Lung (tissue), 11 donors: ENCODE measurements at regions not wholly inside any gene's neighbourhood (a gene's known extent, or its start where the extent isn't known, plus 50 kb on each side); places are given as distances from the start of the nearest gene placed in this dataset.
A peak's percentile ranks its signal among the peaks of the same experiment; 100 is the strongest.

Experiments used
- ATAC-seq: fragments of 200-7000 bp; cut with Tn5 transposase; one replicate; pipeline ENCODE4 v1.9.1; 2020; ENCODE audit warnings: moderate number of reproducible peaks; ENCODE audit not compliant: insufficient read depth, low FRiP score
- DNase-seq, 3 donors: peaks; one replicate each; pipeline ENCODE4 v3.0.0-alpha.2; 2013 to 2017
- H3K27ac ChIP-seq, 2 donors: one replicate each; pipeline ENCODE4 v1.5.1; 2013; ENCODE audit warnings: mild to moderate bottlenecking in 2 of 2, moderate library complexity in 2 of 2, control low read depth in 1 of 2, inconsistent platforms in 1 of 2, low read depth in 1 of 2, low read length in 1 of 2
- H3K27me3 ChIP-seq, 3 donors: one replicate each; pipeline ENCODE4 v1.5.1; 2013; ENCODE audit warnings: low read length in 2 of 3; ENCODE audit not compliant: control insufficient read depth in 3 of 3, insufficient read depth in 3 of 3
- H3K36me3 ChIP-seq, 4 donors: one replicate each; pipeline ENCODE4 v1.5.1; 2013; ENCODE audit warnings: low read length in 4 of 4, mild to moderate bottlenecking in 1 of 4, moderate library complexity in 1 of 4; ENCODE audit not compliant: control insufficient read depth in 4 of 4, insufficient read depth in 4 of 4
- H3K4me1 ChIP-seq, 5 donors: one replicate each; pipeline ENCODE4 v1.5.1; 2013; ENCODE audit warnings: low read length in 5 of 5, mild to moderate bottlenecking in 2 of 5, moderate library complexity in 1 of 5; ENCODE audit not compliant: control insufficient read depth in 5 of 5, insufficient read depth in 5 of 5
- H3K4me3 ChIP-seq: one replicate; pipeline ENCODE4 v1.5.1; 2013; ENCODE audit warnings: mild to moderate bottlenecking, control low read depth, moderate library complexity
- H3K9ac ChIP-seq, 2 donors: one replicate each; pipeline ENCODE4 v1.5.1; 2013; ENCODE audit warnings: low read length in 2 of 2, control low read depth in 1 of 2; ENCODE audit not compliant: insufficient read depth in 1 of 2
- H3K9me3 ChIP-seq, 4 donors: one replicate each; pipeline ENCODE4 v1.5.1; 2013; ENCODE audit warnings: low read length in 3 of 4, mild to moderate bottlenecking in 1 of 4, moderate library complexity in 1 of 4; ENCODE audit not compliant: control insufficient read depth in 4 of 4, insufficient read depth in 3 of 4
- CTCF ChIP-seq: IDR thresholded peaks from 2 replicates; pipeline ENCODE4 v1.5.1; 2012; ENCODE audit warnings: mild to moderate bottlenecking; ENCODE audit errors: control extremely low read depth, extremely low read depth
- WGBS, 2 donors: extraction: QIAGEN DNeasy Blood & Tissue Kit; methylation state at CpG; one replicate each; pipeline ENCODE4 v1.1.7; 2013; 5-methylcytosine and 5-hydroxymethylcytosine counted together
- donor health status: control.
- donor health status: control.
- donor health status: Bipolar disorder and iron deficiency.
- donor health status: healthy.
- donor health status: DM: yes; HTN: yes; CAD: no.

- Histone ChIP-seq H3K9ac (no peak overlapping the region), H3K27ac (no peak overlapping the region), H3K36me3 (no peaks in the 10 kb centered on the region), H3K4me3 (no peak overlapping the region), H3K4me1 (peaks cover 0 to 2% (median 0%) of the 10 kb centered on the region in 5 donors), H3K27me3 (peaks cover 0 to 22% (median 15%) of the 10 kb centered on the region in 3 donors), H3K9me3 (peaks cover 0 to 3% (median 1%) of the 10 kb centered on the region in 4 donors)
- peak; percentile 41 for ATAC-seq
- peak in 1 of 3 donors; percentile 13 for DNase-seq
- TF ChIP-seq CTCF, result no peak
- WGBS, 2 donors, result 66 to 91% methylated on average over 6 of the region's 6 CpGs
These were observed 128.9 kb upstream of the TMEM164 start for GRCh38 chrX:109873983-109874382.

- H3K4me3 ChIP-seq, result no peak overlapping the region
- H3K36me3 ChIP-seq, result no peaks in the 10 kb centered on the region
- DNase-seq, result no peak
- H3K27ac ChIP-seq, result no peak overlapping the region
- no peak overlapping the region for H3K9ac ChIP-seq
- TF ChIP-seq CTCF, result no peak
- no peak for ATAC-seq
- WGBS, 2 donors, result 36 to 61% methylated on average over 2 of the region's 2 CpGs
- H3K27me3 ChIP-seq, result peaks cover 0 to 24% (median 16%) of the 10 kb centered on the region in 3 donors
- H3K9me3 ChIP-seq, result peaks cover 0 to 3% (median 1%) of the 10 kb centered on the region in 4 donors
- peaks cover 0 to 2% (median 0%) of the 10 kb centered on the region in 5 donors for H3K4me1 ChIP-seq
These were observed 128.4 kb upstream of the TMEM164 start for GRCh38 chrX:109874548-109874947.

GRCh38 chrX:109875831-109876230 lies 127.1 kb upstream of the TMEM164 start:
- no peak for TF ChIP-seq CTCF
- H3K36me3 ChIP-seq, result no peaks in the 10 kb centered on the region
- no peak for DNase-seq
- peaks cover 0 to 3% (median 1%) of the 10 kb centered on the region in 4 donors for H3K9me3 ChIP-seq
- no peak overlapping the region for H3K9ac ChIP-seq
- no peak for ATAC-seq
- peaks cover 0 to 2% (median 0%) of the 10 kb centered on the region in 5 donors for H3K4me1 ChIP-seq
- WGBS, 2 donors, result 93 to 100% methylated on average over 2 to 30 of the region's 30 CpGs
- H3K4me3 ChIP-seq, result no peak overlapping the region
- no peak overlapping the region for H3K27ac ChIP-seq
- peaks cover 0 to 32% (median 16%) of the 10 kb centered on the region in 3 donors for H3K27me3 ChIP-seq

GRCh38 chrX:109878236-109878635 lies 124.7 kb upstream of the TMEM164 start:
- TF ChIP-seq CTCF, result no peak
- peaks cover 0 to 3% (median 1%) of the 10 kb centered on the region in 4 donors for H3K9me3 ChIP-seq
- 48 to 54% methylated on average over 2 of the region's 2 CpGs for WGBS, 2 donors
- H3K4me1 ChIP-seq, result no peaks in the 10 kb centered on the region
- H3K36me3 ChIP-seq, result no peaks in the 10 kb centered on the region
- DNase-seq (no peak), ATAC-seq (no peak)
- no peak overlapping the region for H3K27ac ChIP-seq
- H3K27me3 ChIP-seq, result peaks cover 0 to 31% (median 16%) of the 10 kb centered on the region in 3 donors
- H3K4me3 ChIP-seq, result no peak overlapping the region
- no peak overlapping the region for H3K9ac ChIP-seq
